ENCODE measurements at regions not wholly inside any gene's neighbourhood (a gene's known extent, or its start where the extent isn't known, plus 50 kb on each side); places are given as distances from the start of the nearest gene placed in this dataset.

- TF ChIP-seq CTCF (IDR thresholded peaks at IDR 0.05) (no peak), POLR2AphosphoS5 (IDR thresholded peaks at IDR 0.05) (no peak)
These were observed 344.5 kb downstream of the PRR16 start for GRCh38 chr5:120808606-120809005.
